ENCODE measurements at regions not wholly inside any gene's neighbourhood (a gene's known extent, or its start where the extent isn't known, plus 50 kb on each side); places are given as distances from the start of the nearest gene placed in this dataset.

GRCh38 chr5:143552680-143553079, 149.2 kb upstream of the NR3C1 start:
- no peak overlapping the region for H3K27ac ChIP-seq (ENCODE audit: insufficient read length, low read depth, low read length)
- no peaks in the 10 kb centered on the region for H4K20me1 ChIP-seq (ENCODE audit: control insufficient read depth, insufficient read depth, insufficient read length)
- Mint-ChIP-seq H3K4me1 (no peaks in the 10 kb centered on the region), H3K9me3 (no peaks in the 10 kb centered on the region), H3K4me3 (no peak overlapping the region), H3K27ac (no peak overlapping the region), H3K36me3 (ENCODE audit: insufficient read depth in 1 of 3, low read depth in 3 of 3) (peaks cover 0 to under 1% (median 0%) of the 10 kb centered on the region in 3 experiments; a peak in 1 of 7 replicates), H3K27me3 (ENCODE audit: low read depth) (no peaks in the 10 kb centered on the region)
- no peak for TF ChIP-seq CTCF (conservative IDR thresholded peaks at IDR 0.05)
- no CpG with 5 or more reads among the region's 1 CpG for WGBS (ENCODE audit: extremely low coverage, insufficient read length, low lambda C conversion rate)
- H4K5ac ChIP-seq (ENCODE audit: insufficient read length, low read depth, low read length): no peak overlapping the region
- H2BK5ac ChIP-seq (ENCODE audit: insufficient read length, low read length): no peak overlapping the region
- H3K9me3 ChIP-seq (ENCODE audit: control insufficient read depth, low read depth, low read length): no peaks in the 10 kb centered on the region
- H2AFZ ChIP-seq (ENCODE audit: low read length): no peak overlapping the region
- no peaks in the 10 kb centered on the region for H3K27me3 ChIP-seq (ENCODE audit: insufficient read depth, low read length)
- H3T11ph ChIP-seq (ENCODE audit: low read length): no peak overlapping the region
- DNase-seq: no peak
- H2BK12ac ChIP-seq (ENCODE audit: insufficient read length, low read depth, low read length): no peak overlapping the region
- no peak overlapping the region for H4K91ac ChIP-seq (ENCODE audit: insufficient read length, low read depth, low read length)
- no peaks in the 10 kb centered on the region for H3K79me2 ChIP-seq (ENCODE audit: insufficient read depth, low read length)
- no peaks in the 10 kb centered on the region for H3K4me1 ChIP-seq (ENCODE audit: insufficient read depth, low read length)
- no peak overlapping the region for H2AK5ac ChIP-seq (ENCODE audit: insufficient read length, low read length)
- H3K9ac ChIP-seq (ENCODE audit: extremely low read depth, insufficient read length, low read length): no peak overlapping the region
- H2BK15ac ChIP-seq (ENCODE audit: low read depth, low read length): no peak overlapping the region
- no peaks in the 10 kb centered on the region for H3K79me1 ChIP-seq (ENCODE audit: insufficient read depth, low read depth, low read length, poor library complexity, severe bottlenecking)
- no peak overlapping the region for H3K56ac ChIP-seq (ENCODE audit: insufficient read length, low read depth, low read length)
- no peak overlapping the region for H3K18ac ChIP-seq (ENCODE audit: insufficient read length, low read depth, low read length)
- no peak overlapping the region for H3K23ac ChIP-seq (ENCODE audit: insufficient read length, low read depth, low read length)
- no peak overlapping the region for H2BK120ac ChIP-seq (ENCODE audit: low read depth, low read length, poor library complexity, severe bottlenecking)
- H4K8ac ChIP-seq (replicated peaks; ENCODE audit: insufficient read length, low read depth, low read length): no peak overlapping the region
- no peak overlapping the region for H3K4ac ChIP-seq (ENCODE audit: low read depth, low read length)
- no peaks in the 10 kb centered on the region for H3K23me2 ChIP-seq (ENCODE audit: insufficient read length, low read depth, low read length, poor library complexity, severe bottlenecking)
- H3K4me2 ChIP-seq (ENCODE audit: insufficient read depth, insufficient read length, low read length): no peak overlapping the region
- H3K14ac ChIP-seq (ENCODE audit: insufficient read depth, low read length): no peak overlapping the region
- no peak overlapping the region for H2BK20ac ChIP-seq (ENCODE audit: low read depth, low read length, poor library complexity, severe bottlenecking)

All from H9 (cell line).